ENCODE measurements at regions not wholly inside any gene's neighbourhood (a gene's known extent, or its start where the extent isn't known, plus 50 kb on each side); places are given as distances from the start of the nearest gene placed in this dataset.
"Not testable (repeated sequence)": the region's sequence is repeated elsewhere in the genome, so short reads cannot be mapped to it uniquely, and the experiment has no call there.

GRCh38 chr6:4725136-4725760 is 51.0 kb upstream of the CDYL start:
- not testable (repeated sequence) for DNase-seq

- DNase-seq: not testable (repeated sequence)
Observed at GRCh38 chr6:4724727-4725126, 51.5 kb upstream of the CDYL start.

GRCh38 chr6:4723383-4723782 is 52.8 kb upstream of the CDYL start:
- no peak for DNase-seq

- DNase-seq: not testable (repeated sequence)
Observed at GRCh38 chr6:4721368-4721767, 54.8 kb upstream of the CDYL start.

- no peak for DNase-seq
Observed at GRCh38 chr6:4719491-4719890, 56.7 kb upstream of the CDYL start.

GRCh38 chr6:4717856-4718255 is 58.3 kb upstream of the CDYL start:
- DNase-seq: no peak

GRCh38 chr6:4717124-4717523 is 59.1 kb upstream of the CDYL start:
- no peak for DNase-seq

GRCh38 chr6:4714961-4715501 is 61.2 kb upstream of the CDYL start:
- DNase-seq: no peak

- DNase-seq: no peak
Observed at GRCh38 chr6:4712291-4712690, 63.9 kb upstream of the CDYL start.

GRCh38 chr6:4707011-4707410 is 69.2 kb upstream of the CDYL start:
- DNase-seq: no peak

GRCh38 chr6:4705809-4706208 is 70.4 kb upstream of the CDYL start:
- DNase-seq: no peak

GRCh38 chr6:4703382-4703781 is 72.8 kb upstream of the CDYL start:
- no peak for DNase-seq

GRCh38 chr6:4698901-4699659 is 77.1 kb upstream of the CDYL start:
- no peak for DNase-seq

- no peak for DNase-seq
Observed at GRCh38 chr6:4693173-4693970, 82.8 kb upstream of the CDYL start.

- no peak for DNase-seq
Observed at GRCh38 chr6:4692664-4693063, 83.5 kb upstream of the CDYL start.

GRCh38 chr6:4687989-4688947 is 87.9 kb upstream of the CDYL start:
- no peak for DNase-seq

GRCh38 chr6:4687656-4687988 is 88.6 kb upstream of the CDYL start:
- no peak for DNase-seq

- DNase-seq: no peak
Observed at GRCh38 chr6:4682431-4683097, 93.6 kb upstream of the CDYL start.

GRCh38 chr6:4678506-4679300 is 97.5 kb upstream of the CDYL start:
- DNase-seq: no peak

- DNase-seq: no peak
Observed at GRCh38 chr6:4677751-4678065, 98.5 kb upstream of the CDYL start.
